IPS-18a (cell line): ENCODE measurements at regions not wholly inside any gene's neighbourhood (a gene's known extent, or its start where the extent isn't known, plus 50 kb on each side); places are given as distances from the start of the nearest gene placed in this dataset.

Experiments
- H3K27ac ChIP-seq: one replicate; pipeline ENCODE4 v1.5.1; 2013; ENCODE audit warnings: low read length
- H3K27me3 ChIP-seq: one replicate; pipeline ENCODE4 v1.6.1; 2013; ENCODE audit warnings: mild to moderate bottlenecking, low read length; ENCODE audit not compliant: control insufficient read depth, insufficient read depth
- H3K36me3 ChIP-seq: one replicate; pipeline ENCODE4 v1.6.1; 2013; ENCODE audit warnings: low read depth, low read length; ENCODE audit not compliant: control insufficient read depth
- H3K4me1 ChIP-seq: one replicate; pipeline ENCODE4 v1.6.1; 2013; ENCODE audit warnings: low read depth, low read length; ENCODE audit not compliant: control insufficient read depth
- H3K4me3 ChIP-seq: one replicate; pipeline ENCODE4 v1.5.1; 2013; ENCODE audit warnings: low read length
- H3K9ac ChIP-seq: one replicate; pipeline ENCODE4 v1.6.1; 2013; ENCODE audit warnings: mild to moderate bottlenecking, low read length, moderate library complexity
- H3K9me3 ChIP-seq: one replicate; pipeline ENCODE4 v1.6.1; 2013; ENCODE audit warnings: low read depth, low read length; ENCODE audit not compliant: control insufficient read depth

DNA sequence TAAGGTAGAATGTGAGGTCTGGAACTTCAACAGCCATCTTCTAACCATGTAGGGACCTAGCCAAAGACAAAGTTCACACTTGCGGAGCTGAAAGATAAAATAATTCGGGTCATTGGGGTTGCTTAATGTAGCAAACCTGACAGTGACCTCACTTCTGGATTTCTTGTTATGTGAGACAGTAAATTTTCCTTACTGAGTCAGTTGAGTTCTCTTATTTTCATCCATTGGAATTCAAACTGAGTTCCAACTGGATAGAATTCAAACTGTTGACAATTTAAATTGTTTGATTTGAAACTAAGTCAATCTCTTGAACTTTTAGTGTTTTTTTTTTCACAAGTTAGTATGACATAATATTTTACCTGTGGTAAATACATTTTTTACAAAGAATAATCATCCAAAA lies 406.5 kb downstream of the ADAMTS20 start:
- Histone ChIP-seq H3K27me3 (no peaks in the 10 kb centered on the region), H3K4me3 (no peak overlapping the region), H3K9me3 (no peaks in the 10 kb centered on the region), H3K27ac (no peak overlapping the region), H3K9ac (no peak overlapping the region), H3K36me3 (no peaks in the 10 kb centered on the region), H3K4me1 (no peaks in the 10 kb centered on the region)

GRCh38 chr12:43143278-43143677 lies 408.7 kb downstream of the ADAMTS20 start:
- Histone ChIP-seq H3K36me3 (no peaks in the 10 kb centered on the region), H3K4me3 (no peak overlapping the region), H3K27me3 (no peaks in the 10 kb centered on the region), H3K9ac (no peak overlapping the region), H3K4me1 (no peaks in the 10 kb centered on the region), H3K27ac (no peak overlapping the region), H3K9me3 (no peaks in the 10 kb centered on the region)

DNA sequence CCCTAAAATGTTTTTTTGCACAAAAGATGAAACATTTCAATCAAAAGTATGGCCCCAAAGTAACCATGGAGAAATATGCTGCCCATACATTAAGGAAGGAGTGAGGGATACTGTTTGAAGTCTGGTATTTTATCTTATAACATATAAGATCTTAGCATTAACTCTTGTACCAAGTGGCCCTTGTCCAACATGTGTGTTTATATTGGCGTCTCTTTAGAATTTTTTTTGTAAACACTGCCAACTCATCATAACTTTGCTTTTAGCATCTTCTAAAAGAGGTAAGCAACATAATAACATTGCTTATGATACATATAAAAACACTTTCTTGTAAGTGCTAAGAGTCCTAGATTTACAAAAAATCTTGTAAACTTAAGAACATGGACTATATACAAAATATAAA lies 419.7 kb downstream of the ADAMTS20 start:
- H3K9ac ChIP-seq: no peak overlapping the region
- no peak overlapping the region for H3K4me3 ChIP-seq
- no peak overlapping the region for H3K27ac ChIP-seq
- H3K36me3 ChIP-seq: no peaks in the 10 kb centered on the region
- peaks cover 10% of the 10 kb centered on the region for H3K4me1 ChIP-seq
- H3K9me3 ChIP-seq: no peaks in the 10 kb centered on the region
- H3K27me3 ChIP-seq: no peaks in the 10 kb centered on the region

DNA sequence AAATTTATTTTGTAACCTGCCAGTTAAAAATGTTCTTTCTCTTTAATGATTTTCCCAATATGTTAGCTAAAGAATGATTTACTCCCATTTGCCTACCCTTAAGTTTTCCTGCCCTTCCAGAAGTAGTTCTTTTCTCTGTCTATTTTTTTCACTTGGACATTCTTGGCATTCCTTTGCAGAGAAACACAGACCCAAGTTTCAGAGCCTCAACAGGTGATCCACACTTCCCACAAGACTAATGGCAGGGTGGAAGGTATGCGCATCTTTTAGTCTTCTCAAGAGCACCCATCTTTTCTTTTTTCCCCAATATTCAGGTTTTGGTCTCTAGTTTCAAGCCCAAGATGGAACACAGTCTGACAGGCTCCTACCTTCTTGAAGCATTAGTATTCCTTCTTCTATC lies 420.7 kb downstream of the ADAMTS20 start:
- Histone ChIP-seq H3K4me1 (peaks cover 10% of the 10 kb centered on the region), H3K36me3 (no peaks in the 10 kb centered on the region), H3K9me3 (no peaks in the 10 kb centered on the region), H3K27ac (no peak overlapping the region), H3K9ac (no peak overlapping the region), H3K27me3 (no peaks in the 10 kb centered on the region), H3K4me3 (no peak overlapping the region)

DNA sequence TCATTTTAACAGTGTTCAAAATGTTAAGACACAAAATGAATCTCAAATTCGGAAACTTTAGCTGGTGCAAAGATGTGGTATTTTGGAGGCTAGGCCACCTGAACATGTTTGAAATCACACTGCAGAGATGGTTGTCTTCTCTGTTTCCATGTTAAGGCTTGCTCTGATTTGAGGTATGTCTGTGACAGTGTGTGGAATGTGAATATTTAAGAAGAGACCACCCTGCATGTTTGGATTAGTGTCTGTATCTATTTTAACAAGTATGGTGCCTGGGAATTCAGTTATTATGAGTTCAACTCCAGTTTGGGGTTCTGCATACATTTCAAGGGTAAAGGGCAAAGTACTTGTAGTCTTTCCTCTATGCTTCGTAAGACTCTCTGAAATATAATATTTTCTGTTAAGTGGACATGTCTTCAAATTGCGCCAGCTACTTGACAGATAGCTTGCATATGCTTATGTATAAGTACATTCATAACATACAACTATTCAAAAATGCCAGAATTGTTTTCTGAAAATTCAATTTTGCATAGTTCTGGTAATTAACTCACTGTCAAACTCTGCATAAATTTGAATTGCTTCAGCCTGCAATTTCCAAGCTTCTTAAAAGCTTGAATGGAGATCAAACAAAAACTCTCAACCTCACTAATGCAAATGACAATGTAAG lies 424.0 kb downstream of the ADAMTS20 start:
- H3K9ac ChIP-seq: no peak overlapping the region
- H3K36me3 ChIP-seq: no peaks in the 10 kb centered on the region
- no peak overlapping the region for H3K27ac ChIP-seq
- peaks cover 10% of the 10 kb centered on the region for H3K4me1 ChIP-seq
- H3K4me3 ChIP-seq: no peak overlapping the region
- H3K9me3 ChIP-seq: no peaks in the 10 kb centered on the region
- H3K27me3 ChIP-seq: no peaks in the 10 kb centered on the region

- Histone ChIP-seq H3K27me3 (no peaks in the 10 kb centered on the region), H3K36me3 (no peaks in the 10 kb centered on the region), H3K4me3 (no peak overlapping the region), H3K4me1 (peaks cover 9% of the 10 kb centered on the region), H3K27ac (no peak overlapping the region), H3K9ac (no peak overlapping the region), H3K9me3 (no peaks in the 10 kb centered on the region)
These were observed 425.2 kb downstream of the ADAMTS20 start for GRCh38 chr12:43126652-43127375.

- Histone ChIP-seq H3K4me1 (no peaks in the 10 kb centered on the region), H3K27me3 (no peaks in the 10 kb centered on the region), H3K9ac (no peak overlapping the region), H3K27ac (no peak overlapping the region), H3K9me3 (no peaks in the 10 kb centered on the region), H3K4me3 (no peak overlapping the region), H3K36me3 (no peaks in the 10 kb centered on the region)
These were observed 428.5 kb downstream of the ADAMTS20 start for GRCh38 chr12:43123461-43123860.

GRCh38 chr12:43120150-43120549 lies 431.9 kb downstream of the ADAMTS20 start:
- H3K9me3 ChIP-seq: no peaks in the 10 kb centered on the region
- no peaks in the 10 kb centered on the region for H3K27me3 ChIP-seq
- no peak overlapping the region for H3K27ac ChIP-seq
- H3K36me3 ChIP-seq: no peaks in the 10 kb centered on the region
- H3K9ac ChIP-seq: no peak overlapping the region
- no peak overlapping the region for H3K4me3 ChIP-seq
- no peaks in the 10 kb centered on the region for H3K4me1 ChIP-seq

DNA sequence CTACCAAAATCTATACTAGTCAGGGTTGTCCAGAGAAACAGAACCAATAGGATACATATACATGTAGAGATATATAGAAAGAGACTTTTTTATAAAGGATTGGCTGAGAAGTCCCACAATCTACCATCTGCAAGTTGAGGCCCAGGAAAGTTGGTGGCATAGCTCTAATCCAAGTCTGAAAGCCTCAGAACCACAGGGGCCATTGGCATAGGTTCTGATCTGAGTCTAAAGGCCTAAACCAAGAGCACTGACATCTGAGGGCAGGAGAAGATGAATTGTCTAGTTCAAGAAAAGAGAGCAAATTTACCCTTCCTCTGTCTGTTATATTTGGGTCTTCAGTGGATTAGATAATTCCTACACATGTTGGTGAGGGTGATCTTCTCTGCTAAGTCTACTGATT lies 433.1 kb downstream of the ADAMTS20 start:
- H3K27me3 ChIP-seq: no peaks in the 10 kb centered on the region
- H3K4me3 ChIP-seq: no peak overlapping the region
- no peak overlapping the region for H3K27ac ChIP-seq
- H3K4me1 ChIP-seq: no peaks in the 10 kb centered on the region
- no peaks in the 10 kb centered on the region for H3K36me3 ChIP-seq
- no peak overlapping the region for H3K9ac ChIP-seq
- H3K9me3 ChIP-seq: no peaks in the 10 kb centered on the region

- Histone ChIP-seq H3K9me3 (no peaks in the 10 kb centered on the region), H3K4me3 (no peak overlapping the region), H3K27ac (no peak overlapping the region), H3K27me3 (no peaks in the 10 kb centered on the region), H3K9ac (no peak overlapping the region), H3K36me3 (no peaks in the 10 kb centered on the region), H3K4me1 (no peaks in the 10 kb centered on the region)
These were observed 433.8 kb downstream of the ADAMTS20 start for GRCh38 chr12:43118234-43118633.

DNA sequence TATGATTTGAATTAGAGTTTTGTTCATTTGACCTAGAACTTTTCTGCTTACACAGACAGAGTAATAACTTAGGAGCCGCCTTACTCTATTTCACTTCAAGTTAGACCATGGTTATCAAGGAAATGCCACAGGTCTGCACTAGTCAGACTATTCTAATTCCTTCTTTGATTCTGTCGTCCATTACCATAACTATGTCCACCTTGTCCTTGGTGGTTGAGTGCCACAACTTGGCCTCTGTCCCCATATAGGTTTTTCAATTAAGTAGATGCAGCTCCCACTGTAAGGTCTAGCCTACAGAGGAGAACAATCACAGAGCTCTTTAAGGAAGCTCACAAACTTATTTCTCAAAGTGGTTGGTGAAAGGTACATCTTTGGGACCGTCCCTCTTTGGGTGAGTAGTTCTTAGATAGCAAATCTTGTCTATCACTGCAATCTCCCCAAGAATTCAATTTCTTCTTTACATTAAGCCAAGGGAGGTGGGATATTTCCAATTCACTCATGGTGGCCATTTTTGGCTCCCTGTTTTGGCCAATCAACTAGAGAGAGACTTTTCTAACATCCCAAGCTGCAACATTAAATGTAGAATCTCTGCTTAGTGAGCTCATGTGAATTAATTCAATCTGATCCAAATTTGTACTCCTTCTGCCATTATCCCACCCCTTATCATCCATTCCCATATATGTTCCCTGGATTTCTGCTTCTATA lies 434.6 kb downstream of the ADAMTS20 start:
- Histone ChIP-seq H3K27me3 (no peaks in the 10 kb centered on the region), H3K4me3 (no peak overlapping the region), H3K27ac (no peak overlapping the region), H3K9me3 (no peaks in the 10 kb centered on the region), H3K4me1 (no peaks in the 10 kb centered on the region), H3K36me3 (no peaks in the 10 kb centered on the region), H3K9ac (no peak overlapping the region)
